Choroid plexus epithelial cell (primary cell): ENCODE measurements at regions not wholly inside any gene's neighbourhood (a gene's known extent, or its start where the extent isn't known, plus 50 kb on each side); places are given as distances from the start of the nearest gene placed in this dataset.

Source experiments
- DNase-seq: peaks from one replicate; pipeline ENCODE4 v3.0.0-alpha.2; 2010; ENCODE audit warnings: low read depth
- H3K4me3 ChIP-seq: 2 replicates; pipeline ENCODE4 v1.5.1; 2011; ENCODE audit warnings: low read depth, mild to moderate bottlenecking, control low read depth, low read length, moderate library complexity
- CTCF ChIP-seq: conservative IDR thresholded peaks from 2 replicates; pipeline ENCODE4 v1.5.1; 2011; ENCODE audit warnings: low read depth, mild to moderate bottlenecking, control low read depth, inconsistent platforms, low read length, moderate library complexity

DNA sequence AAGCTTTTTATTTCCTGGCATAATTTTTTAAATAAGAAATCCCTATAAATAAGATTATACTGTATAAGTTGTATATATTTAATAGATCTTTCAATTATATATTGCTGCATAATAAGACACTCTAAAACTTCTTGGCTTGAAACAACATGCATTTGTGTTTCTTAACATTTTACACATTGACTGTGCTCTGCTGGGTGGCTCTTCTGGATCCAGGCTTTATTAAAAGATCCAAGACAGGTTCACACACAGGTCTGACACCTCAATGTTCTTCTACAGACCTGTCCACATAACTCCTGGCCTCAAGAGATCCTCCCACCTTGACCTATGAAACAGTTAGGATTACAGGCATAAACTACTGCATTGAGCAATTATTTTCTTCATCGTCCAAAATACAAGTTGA lies 77.6 kb upstream of the PCDH17 start:
- no peak for DNase-seq
- no peak for TF ChIP-seq CTCF
- H3K4me3 ChIP-seq, result no peak overlapping the region

DNA sequence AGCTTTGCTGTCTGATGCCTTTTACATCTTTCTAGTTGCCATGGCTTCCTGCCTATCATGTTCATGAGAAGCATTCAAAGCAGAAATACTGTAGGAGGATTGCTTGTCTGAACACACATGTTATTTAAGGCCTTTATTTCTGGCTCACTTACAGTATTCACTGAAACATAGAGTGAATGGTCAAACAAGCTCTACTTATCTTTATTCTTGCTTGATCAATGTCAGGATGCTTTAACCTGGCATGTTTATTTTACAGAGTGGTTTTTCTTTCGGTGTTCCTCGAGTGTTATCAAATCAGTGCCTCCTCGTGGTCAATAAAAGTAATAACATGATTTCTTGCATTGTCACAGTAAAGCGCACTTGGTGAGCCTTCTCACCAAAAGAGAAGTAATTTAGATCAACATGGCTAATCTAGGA lies 73.5 kb upstream of the PCDH17 start:
- H3K4me3 ChIP-seq, result no peak overlapping the region
- TF ChIP-seq CTCF, result no peak
- DNase-seq, result peak; percentile 1

- no peak for TF ChIP-seq CTCF
These were observed 62.7 kb upstream of the PCDH17 start for GRCh38 chr13:57568865-57569264.

DNA sequence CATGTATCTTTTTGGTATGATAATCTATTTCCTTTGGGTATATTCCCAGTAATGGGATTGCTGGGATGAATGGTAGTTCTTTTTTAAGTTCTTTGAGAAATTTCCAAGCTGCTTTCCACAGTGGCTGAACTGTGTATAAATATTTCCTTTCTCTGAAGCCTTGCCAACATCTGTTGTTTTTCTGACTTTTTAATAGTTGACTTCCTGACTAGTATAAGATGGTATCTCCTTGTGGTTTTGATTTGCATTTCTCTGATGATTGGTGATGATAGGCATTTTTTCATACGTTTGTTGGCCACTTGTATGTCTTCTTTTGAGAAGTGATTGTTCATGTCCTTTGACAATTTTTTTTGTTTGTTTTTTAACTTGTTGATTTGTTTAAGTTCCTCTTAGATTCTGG lies 61.6 kb upstream of the PCDH17 start:
- no peak for DNase-seq
- no peak for TF ChIP-seq CTCF
- H3K4me3 ChIP-seq, result no peak overlapping the region

More at GRCh38 chr13:57568865-57569264, 62.7 kb upstream of the PCDH17 start:
- H3K4me3 ChIP-seq, result no peak overlapping the region
- DNase-seq, result no peak
